ENCODE measurements at regions not wholly inside any gene's neighbourhood (a gene's known extent, or its start where the extent isn't known, plus 50 kb on each side); places are given as distances from the start of the nearest gene placed in this dataset.

DNA sequence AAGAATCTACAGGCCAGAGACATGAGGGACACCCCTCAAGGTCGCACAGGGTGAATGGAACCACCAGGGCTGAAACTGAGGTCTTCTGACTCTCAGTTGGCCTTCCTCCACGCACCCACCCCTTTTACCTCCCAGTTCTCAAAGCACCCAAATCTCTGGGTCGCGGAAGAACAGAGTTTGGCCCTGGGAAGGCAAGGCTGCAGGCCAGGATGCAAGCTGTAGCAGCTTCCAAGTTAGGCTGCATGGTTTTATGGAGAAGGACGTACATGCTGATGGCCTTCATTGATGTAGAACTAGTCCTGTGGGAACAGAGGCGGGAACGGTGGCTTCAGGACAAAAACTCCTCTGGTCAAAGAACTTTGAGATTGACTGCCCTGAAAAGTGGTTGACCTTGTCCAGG is 143.5 kb upstream of the B3GAT1 start:
- TF ChIP-seq, protein P1, sequence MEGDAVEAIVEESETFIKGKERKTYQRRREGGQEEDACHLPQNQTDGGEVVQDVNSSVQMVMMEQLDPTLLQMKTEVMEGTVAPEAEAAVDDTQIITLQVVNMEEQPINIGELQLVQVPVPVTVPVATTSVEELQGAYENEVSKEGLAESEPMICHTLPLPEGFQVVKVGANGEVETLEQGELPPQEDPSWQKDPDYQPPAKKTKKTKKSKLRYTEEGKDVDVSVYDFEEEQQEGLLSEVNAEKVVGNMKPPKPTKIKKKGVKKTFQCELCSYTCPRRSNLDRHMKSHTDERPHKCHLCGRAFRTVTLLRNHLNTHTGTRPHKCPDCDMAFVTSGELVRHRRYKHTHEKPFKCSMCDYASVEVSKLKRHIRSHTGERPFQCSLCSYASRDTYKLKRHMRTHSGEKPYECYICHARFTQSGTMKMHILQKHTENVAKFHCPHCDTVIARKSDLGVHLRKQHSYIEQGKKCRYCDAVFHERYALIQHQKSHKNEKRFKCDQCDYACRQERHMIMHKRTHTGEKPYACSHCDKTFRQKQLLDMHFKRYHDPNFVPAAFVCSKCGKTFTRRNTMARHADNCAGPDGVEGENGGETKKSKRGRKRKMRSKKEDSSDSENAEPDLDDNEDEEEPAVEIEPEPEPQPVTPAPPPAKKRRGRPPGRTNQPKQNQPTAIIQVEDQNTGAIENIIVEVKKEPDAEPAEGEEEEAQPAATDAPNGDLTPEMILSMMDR (conservative IDR thresholded peaks at IDR 0.05) = no peak
- Mint-ChIP-seq H3K36me3 (no peaks in the 10 kb centered on the region), H3K27me3 (peaks cover 12% of the 10 kb centered on the region), H3K27ac (no peak overlapping the region), H3K9me3 (no peaks in the 10 kb centered on the region), H3K4me1 (ENCODE audit: unreplicated experiment) (no peaks in the 10 kb centered on the region), H3K4me3 (no peak overlapping the region)
- DNase-seq (ENCODE audit: extremely low spot score, unreplicated experiment) = no peak

DNA sequence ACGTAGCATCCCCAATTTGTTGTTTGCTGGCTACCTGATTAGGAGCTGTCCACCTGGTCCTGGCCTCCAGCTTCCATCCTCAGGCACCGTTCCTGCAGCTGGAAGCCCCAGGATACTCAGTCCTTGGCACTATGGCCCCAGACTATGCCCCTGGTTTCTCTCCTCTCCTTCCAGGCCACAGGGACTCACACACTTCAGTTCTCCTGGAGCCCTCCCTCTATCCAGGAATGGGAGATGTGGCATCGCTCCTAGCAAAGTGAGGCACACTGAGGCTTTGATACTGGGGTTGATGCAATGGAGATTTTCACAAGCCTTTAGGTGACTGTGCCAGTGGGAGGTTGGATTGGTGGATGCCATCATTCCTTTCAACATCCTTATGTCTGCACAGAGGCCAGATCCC is 142.8 kb upstream of the B3GAT1 start:
- H3K4me3 Mint-ChIP-seq = no peak overlapping the region
- TF ChIP-seq, protein P1 (conservative IDR thresholded peaks at IDR 0.05) = no peak
- no peak for DNase-seq (ENCODE audit: extremely low spot score, unreplicated experiment)
- peaks cover 12% of the 10 kb centered on the region for H3K27me3 Mint-ChIP-seq
- no peaks in the 10 kb centered on the region for H3K4me1 Mint-ChIP-seq (ENCODE audit: unreplicated experiment)
- no peaks in the 10 kb centered on the region for H3K9me3 Mint-ChIP-seq
- H3K27ac Mint-ChIP-seq = no peak overlapping the region
- H3K36me3 Mint-ChIP-seq = no peaks in the 10 kb centered on the region

DNA sequence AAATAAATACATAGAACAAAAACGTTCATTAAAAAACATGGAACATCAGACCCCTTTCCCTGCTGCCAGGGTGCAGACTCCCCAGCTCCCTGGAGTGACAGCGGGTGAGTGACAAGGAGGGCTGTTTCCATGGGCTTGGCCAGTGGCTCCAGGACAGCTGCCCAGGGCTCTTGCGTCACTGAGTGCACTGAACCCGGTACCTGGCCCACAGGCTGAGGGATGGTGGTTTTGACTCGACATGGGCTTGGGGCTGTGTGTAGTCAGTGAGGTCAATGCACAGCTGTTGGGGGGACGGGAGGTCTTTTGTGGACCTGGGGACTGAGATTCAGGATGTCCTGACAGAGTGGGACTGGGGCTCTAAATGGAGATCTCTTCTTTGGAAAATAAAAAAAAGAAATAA is 142.1 kb upstream of the B3GAT1 start:
- no peak overlapping the region for H3K4me3 Mint-ChIP-seq
- TF ChIP-seq, protein P1 (conservative IDR thresholded peaks at IDR 0.05) = no peak
- H3K27me3 Mint-ChIP-seq = peaks cover 12% of the 10 kb centered on the region

DNA sequence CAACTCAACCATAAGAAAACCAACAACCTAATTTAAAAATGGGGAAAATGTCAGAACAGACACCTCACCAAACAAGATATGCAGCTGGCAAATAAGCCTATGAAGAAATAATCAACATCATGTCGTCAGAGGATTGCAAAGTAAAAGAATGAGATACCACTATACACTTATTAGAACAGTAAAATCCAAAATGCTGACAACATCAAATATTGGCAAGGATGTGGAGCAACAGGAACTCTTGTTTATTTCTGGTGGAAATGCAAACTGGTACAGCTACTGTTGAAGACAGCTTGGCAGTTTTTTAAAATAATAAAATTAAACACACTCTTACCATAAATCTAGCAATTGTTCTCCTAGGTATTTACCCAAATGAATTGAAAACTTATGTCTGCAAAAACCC is 140.7 kb upstream of the B3GAT1 start:
- TF ChIP-seq, protein P1 (conservative IDR thresholded peaks at IDR 0.05) = no peak
- H3K36me3 Mint-ChIP-seq = no peaks in the 10 kb centered on the region
- H3K27ac Mint-ChIP-seq = no peak overlapping the region
- no peaks in the 10 kb centered on the region for H3K9me3 Mint-ChIP-seq
- H3K4me1 Mint-ChIP-seq (ENCODE audit: unreplicated experiment) = no peaks in the 10 kb centered on the region
- DNase-seq (ENCODE audit: extremely low spot score, unreplicated experiment) = no peak
- peaks cover 6% of the 10 kb centered on the region for H3K27me3 Mint-ChIP-seq
- no peak overlapping the region for H3K4me3 Mint-ChIP-seq

More for the DNA sequence above, 142.1 kb upstream of the B3GAT1 start:
- DNase-seq (ENCODE audit: extremely low spot score, unreplicated experiment) = no peak
- H3K9me3 Mint-ChIP-seq = no peaks in the 10 kb centered on the region
- no peaks in the 10 kb centered on the region for H3K4me1 Mint-ChIP-seq (ENCODE audit: unreplicated experiment)
- H3K36me3 Mint-ChIP-seq = no peaks in the 10 kb centered on the region
- no peak overlapping the region for H3K27ac Mint-ChIP-seq

DNA sequence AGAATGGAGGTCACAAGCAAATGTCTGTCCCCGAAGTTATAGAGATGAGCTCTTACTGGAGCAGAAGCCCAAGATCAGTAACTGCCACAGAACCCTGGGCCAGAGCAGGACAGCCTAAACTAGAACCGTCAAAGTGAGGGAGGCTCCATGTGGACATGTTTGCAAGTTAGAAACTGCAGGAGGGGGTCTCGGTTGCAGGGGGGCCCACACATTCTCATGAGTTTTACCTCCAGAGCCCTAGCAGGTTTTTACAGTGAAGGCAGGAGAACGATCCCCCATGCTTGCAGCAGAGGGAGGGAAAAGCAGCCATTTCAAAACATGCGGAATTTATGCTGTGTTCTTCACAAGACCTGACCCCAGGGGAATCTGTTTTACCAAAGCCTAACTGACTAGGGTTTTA is 133.5 kb upstream of the B3GAT1 start:
- TF ChIP-seq, protein P1 (conservative IDR thresholded peaks at IDR 0.05) = no peak
- Mint-ChIP-seq H3K27ac (no peak overlapping the region), H3K27me3 (peaks cover 2% of the 10 kb centered on the region), H3K4me3 (no peak overlapping the region), H3K9me3 (no peaks in the 10 kb centered on the region), H3K4me1 (ENCODE audit: unreplicated experiment) (peaks cover 21% of the 10 kb centered on the region), H3K36me3 (peaks cover 3% of the 10 kb centered on the region)
- no peak for DNase-seq (ENCODE audit: extremely low spot score, unreplicated experiment)

Data from type B pancreatic cell (in vitro differentiated cells).